B cell (primary cell): ENCODE measurements at regions not wholly inside any gene's neighbourhood (a gene's known extent, or its start where the extent isn't known, plus 50 kb on each side); places are given as distances from the start of the nearest gene placed in this dataset.

Experiments
- ATAC-seq: fragments of 200-7000 bp; cut with Tn5 transposase; one replicate; pipeline ENCODE4 v1.10.0; 2021; ENCODE audit warnings: low read depth, mild to moderate bottlenecking, moderate number of reproducible peaks, moderate library complexity
- CTCF ChIA-PET: fragments of 350-600 bp; sonication (Branson Sonifier 250); formaldehyde crosslinking; loops from one replicate; lab custom pipeline; 2021; ENCODE audit warnings: antibody characterized with exemption, inconsistent platforms; lab: Charles Lee
- POLR2A ChIA-PET: fragments of 350-600 bp; sonication (Branson Sonifier 250); formaldehyde crosslinking; loops from one replicate; lab custom pipeline; 2021; ENCODE audit warnings: antibody characterized with exemption; lab: Charles Lee
- DNase-seq: peaks from one replicate; pipeline ENCODE4 v3.0.0; 2013
- H2AFZ ChIP-seq: 2 replicates; pipeline ENCODE4 v1.6.1; 2012; ENCODE audit warnings: mild to moderate bottlenecking, low read depth, low read length; ENCODE audit not compliant: insufficient read depth, poor library complexity, severe bottlenecking
- H3K27ac ChIP-seq, 2 donors: 1 replicate in 1 of 2; 2 replicates in 1 of 2; pipeline ENCODE4 v1.5.1; 2012 to 2013; ENCODE audit warnings: low read length in 2 of 2, mild to moderate bottlenecking in 2 of 2, moderate library complexity in 1 of 2
- H3K27me3 ChIP-seq, 4 experiments: fragments of 200-600 bp in 1 of 4; sonication (generic) in 1 of 4; replicated peaks in 1 of 4; 1 replicate in 2 of 4; 2 replicates in 2 of 4; pipeline versions ENCODE4 v1.6.1 to v1.7.0; 2013 to 2016; ENCODE audit warnings: low read length in 3 of 4, mild to moderate bottlenecking in 2 of 4, mixed read lengths in 1 of 4, moderate library complexity in 1 of 4; ENCODE audit not compliant: insufficient read depth in 4 of 4, control insufficient read depth in 3 of 4; ENCODE audit errors: control extremely low read depth in 1 of 4
- H3K36me3 ChIP-seq, 2 experiments: replicated peaks in 1 of 2; 1 replicate in 1 of 2; 2 replicates in 1 of 2; pipeline versions ENCODE4 v1.6.1 to v1.7.1; 2013; ENCODE audit warnings: low read length in 1 of 2; ENCODE audit not compliant: insufficient read depth in 2 of 2, control insufficient read depth in 1 of 2; ENCODE audit errors: control extremely low read depth in 1 of 2, extremely low read depth in 1 of 2
- H3K4me1 ChIP-seq, 2 donors: fragments of 200-600 bp in 1 of 2; sonication (generic) in 1 of 2; 1 replicate in 1 of 2; 2 replicates in 1 of 2; pipeline versions ENCODE4 v1.5.1 to v1.6.1; 2013 to 2017; ENCODE audit warnings: low read length in 2 of 2; ENCODE audit not compliant: control insufficient read depth in 2 of 2, insufficient read depth in 2 of 2
- H3K4me2 ChIP-seq: replicated peaks from 2 replicates; pipeline ENCODE3; 2012; ENCODE audit warnings: mild to moderate bottlenecking, low read depth, low read length; ENCODE audit not compliant: poor library complexity, severe bottlenecking
- H3K4me3 ChIP-seq, 5 experiments: fragments of 200-600 bp in 1 of 5; sonication (generic) in 1 of 5; 1 replicate in 3 of 5; 2 replicates in 2 of 5; pipeline versions ENCODE4 v1.5.1 to v1.7.0; 2011 to 2016; ENCODE audit warnings: low read length in 4 of 5, mild to moderate bottlenecking in 4 of 5, low read depth in 2 of 5, control low read depth in 1 of 5, moderate library complexity in 1 of 5; ENCODE audit not compliant: insufficient read depth in 1 of 5; ENCODE audit errors: control extremely low read depth in 1 of 5, extremely low read depth in 1 of 5
- H3K79me2 ChIP-seq: fragments of 200-600 bp; sonication (generic); one replicate; pipeline ENCODE4 v1.6.0; 2016; ENCODE audit warnings: low read length; ENCODE audit not compliant: control insufficient read depth, insufficient read depth
- H3K9ac ChIP-seq: fragments of 200-600 bp; sonication (generic); 2 replicates; pipeline ENCODE4 v1.6.1; 2017; ENCODE audit warnings: mild to moderate bottlenecking, low read length, moderate library complexity
- H3K9me3 ChIP-seq, 3 donors: one replicate each; pipeline versions ENCODE4 v1.6.1 to v1.7.1; 2013; ENCODE audit warnings: low read length in 2 of 3; ENCODE audit not compliant: control insufficient read depth in 2 of 3, insufficient read depth in 1 of 3; ENCODE audit errors: control extremely low read depth in 1 of 3
- H4K20me1 ChIP-seq: 2 replicates; pipeline ENCODE4 v1.6.0; 2012; ENCODE audit warnings: mild to moderate bottlenecking, low read length; ENCODE audit not compliant: insufficient read depth, control insufficient read depth, poor library complexity, severe bottlenecking
- H3K27ac Mint-ChIP-seq: one replicate; pipeline ENCODE4 v1.8.0; 2021; ENCODE audit warnings: mixed read lengths
- H3K27me3 Mint-ChIP-seq: one replicate; pipeline ENCODE4 v1.8.0; 2021; ENCODE audit warnings: mixed read lengths
- H3K4me1 Mint-ChIP-seq: one replicate; pipeline ENCODE4 v1.8.0; 2021; ENCODE audit warnings: mixed read lengths
- H3K4me3 Mint-ChIP-seq: one replicate; pipeline ENCODE4 v1.8.0; 2021; ENCODE audit warnings: mixed read lengths
- H3K9me3 Mint-ChIP-seq: one replicate; pipeline ENCODE4 v1.8.0; 2022; ENCODE audit warnings: mixed read lengths; ENCODE audit not compliant: insufficient read depth
- CTCF ChIP-seq: fragments of 200-600 bp; IDR thresholded peaks from one replicate; pipeline ENCODE4 v1.8.0; 2022; ENCODE audit warnings: antibody characterized with exemption, mild to moderate bottlenecking
- EZH2 ChIP-seq: IDR thresholded peaks from 2 replicates; pipeline ENCODE4 v1.6.1; 2012; ENCODE audit warnings: borderline replicate concordance, low read depth, mild to moderate bottlenecking, moderate library complexity, low read length; ENCODE audit not compliant: insufficient read depth, poor library complexity, severe bottlenecking
- WGBS: methylation state at CpG from one replicate; pipeline ENCODE4 v1.1.5; 2013; ENCODE audit warnings: missing lambda C conversion rate; ENCODE audit not compliant: insufficient coverage; 5-methylcytosine and 5-hydroxymethylcytosine counted together
- intact Hi-C: fragments of 100-400 bp; cut with micrococcal nuclease; formaldehyde crosslinking; loops from one replicate; pipeline ENCODE4 v1.10.0; 2022

- H3K27me3 ChIP-seq: no peaks in the 10 kb centered on the region
- no peak for TF ChIP-seq CTCF
- no peak for TF ChIP-seq EZH2
- Mint-ChIP-seq H3K9me3 (no peaks in the 10 kb centered on the region), H3K27ac (no peak overlapping the region), H3K4me1 (no peaks in the 10 kb centered on the region), H3K4me3 (no peak overlapping the region), H3K27me3 (no peaks in the 10 kb centered on the region)
- no peak for DNase-seq
- no peak overlapping the region for H3K27ac ChIP-seq
- no peaks in the 10 kb centered on the region for H3K4me1 ChIP-seq
- no peaks in the 10 kb centered on the region for H3K79me2 ChIP-seq
- no peak overlapping the region for H2AFZ ChIP-seq
- ATAC-seq: no peak
- H3K9ac ChIP-seq: no peak overlapping the region
- 65% methylated on average over 2 of the region's 3 CpGs for WGBS
- ChIA-PET POLR2A (no interaction called here), CTCF (no interaction called here)
- no peaks in the 10 kb centered on the region for H3K9me3 ChIP-seq
- no peaks in the 10 kb centered on the region for H3K36me3 ChIP-seq
- H3K4me2 ChIP-seq: no peak overlapping the region
- intact Hi-C loops: no loop called here
- no peak overlapping the region for H3K4me3 ChIP-seq
- no peaks in the 10 kb centered on the region for H4K20me1 ChIP-seq
Observed at GRCh38 chr4:45120163-45120562, 393.8 kb upstream of the GNPDA2 start.

GRCh38 chr4:45119376-45119775, 393.0 kb upstream of the GNPDA2 start:
- no peak overlapping the region for H3K4me3 ChIP-seq
- H3K36me3 ChIP-seq: no peaks in the 10 kb centered on the region
- intact Hi-C loops: no loop called here
- H3K4me3 Mint-ChIP-seq: no peak overlapping the region
- no peak overlapping the region for H2AFZ ChIP-seq
- H3K79me2 ChIP-seq: no peaks in the 10 kb centered on the region
- ATAC-seq (no peak), DNase-seq (no peak)
- no peak overlapping the region for H3K27ac Mint-ChIP-seq
- WGBS: no CpG with 5 or more reads among the region's 1 CpG
- no peaks in the 10 kb centered on the region for H4K20me1 ChIP-seq
- TF ChIP-seq EZH2 (no peak), CTCF (no peak)
- H3K4me1 Mint-ChIP-seq: no peaks in the 10 kb centered on the region
- H3K9me3 ChIP-seq: no peaks in the 10 kb centered on the region
- H3K4me2 ChIP-seq: no peak overlapping the region
- no peak overlapping the region for H3K9ac ChIP-seq
- H3K27me3 Mint-ChIP-seq: no peaks in the 10 kb centered on the region
- no peaks in the 10 kb centered on the region for H3K27me3 ChIP-seq
- no peaks in the 10 kb centered on the region for H3K4me1 ChIP-seq
- ChIA-PET CTCF (no interaction called here), POLR2A (no interaction called here)
- H3K27ac ChIP-seq: no peak overlapping the region
- no peaks in the 10 kb centered on the region for H3K9me3 Mint-ChIP-seq
